ENCODE measurements at regions not wholly inside any gene's neighbourhood (a gene's known extent, or its start where the extent isn't known, plus 50 kb on each side); places are given as distances from the start of the nearest gene placed in this dataset.

DNA sequence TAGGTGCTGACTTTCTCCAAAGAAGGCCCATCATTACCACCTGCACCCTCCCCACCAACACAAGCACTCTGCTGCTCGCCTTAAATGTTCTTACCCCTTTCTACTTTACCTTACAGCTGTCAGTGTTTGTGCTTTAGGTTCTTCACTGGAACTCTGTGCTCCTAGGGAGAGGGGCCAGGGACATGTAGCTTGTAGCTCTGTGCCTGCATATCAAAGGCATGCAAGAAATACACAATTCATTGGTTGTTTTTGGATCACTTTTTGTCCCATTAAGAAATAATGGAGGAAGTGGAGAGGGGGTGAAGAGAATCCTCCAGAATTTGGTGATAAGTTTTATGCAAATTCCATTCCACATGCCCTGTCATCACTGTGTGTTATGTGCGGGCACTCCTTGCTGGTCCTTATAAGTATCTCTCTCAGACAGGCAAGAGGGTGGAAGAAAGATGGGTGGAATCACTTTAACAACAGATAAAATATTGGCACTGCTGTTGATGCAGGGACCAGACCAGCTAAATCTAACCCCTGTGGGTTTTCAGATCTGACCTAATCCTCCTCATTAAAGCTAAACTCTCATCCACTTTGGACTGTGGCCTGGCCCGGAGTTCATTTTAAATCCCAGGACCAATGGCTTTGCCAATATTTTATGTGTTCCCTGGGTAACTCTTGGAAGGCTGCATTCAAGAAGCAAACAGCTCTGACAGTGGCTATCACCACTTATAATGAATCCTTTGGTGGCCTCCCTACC lies 375.8 kb upstream of the NFE2L3 start:
- TF ChIP-seq, protein P1, sequence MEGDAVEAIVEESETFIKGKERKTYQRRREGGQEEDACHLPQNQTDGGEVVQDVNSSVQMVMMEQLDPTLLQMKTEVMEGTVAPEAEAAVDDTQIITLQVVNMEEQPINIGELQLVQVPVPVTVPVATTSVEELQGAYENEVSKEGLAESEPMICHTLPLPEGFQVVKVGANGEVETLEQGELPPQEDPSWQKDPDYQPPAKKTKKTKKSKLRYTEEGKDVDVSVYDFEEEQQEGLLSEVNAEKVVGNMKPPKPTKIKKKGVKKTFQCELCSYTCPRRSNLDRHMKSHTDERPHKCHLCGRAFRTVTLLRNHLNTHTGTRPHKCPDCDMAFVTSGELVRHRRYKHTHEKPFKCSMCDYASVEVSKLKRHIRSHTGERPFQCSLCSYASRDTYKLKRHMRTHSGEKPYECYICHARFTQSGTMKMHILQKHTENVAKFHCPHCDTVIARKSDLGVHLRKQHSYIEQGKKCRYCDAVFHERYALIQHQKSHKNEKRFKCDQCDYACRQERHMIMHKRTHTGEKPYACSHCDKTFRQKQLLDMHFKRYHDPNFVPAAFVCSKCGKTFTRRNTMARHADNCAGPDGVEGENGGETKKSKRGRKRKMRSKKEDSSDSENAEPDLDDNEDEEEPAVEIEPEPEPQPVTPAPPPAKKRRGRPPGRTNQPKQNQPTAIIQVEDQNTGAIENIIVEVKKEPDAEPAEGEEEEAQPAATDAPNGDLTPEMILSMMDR (IDR thresholded peaks at IDR 0.05; ENCODE audit: borderline replicate concordance, control extremely low read depth, extremely low read depth, insufficient read depth, missing control alignments), result no peak
- in situ Hi-C loops (cut with MboI; ENCODE audit: low sequenced_read_pairs, unreplicated experiment), result no loop called here
- DNase-seq (ENCODE audit: low spot score), result no peak

DNA sequence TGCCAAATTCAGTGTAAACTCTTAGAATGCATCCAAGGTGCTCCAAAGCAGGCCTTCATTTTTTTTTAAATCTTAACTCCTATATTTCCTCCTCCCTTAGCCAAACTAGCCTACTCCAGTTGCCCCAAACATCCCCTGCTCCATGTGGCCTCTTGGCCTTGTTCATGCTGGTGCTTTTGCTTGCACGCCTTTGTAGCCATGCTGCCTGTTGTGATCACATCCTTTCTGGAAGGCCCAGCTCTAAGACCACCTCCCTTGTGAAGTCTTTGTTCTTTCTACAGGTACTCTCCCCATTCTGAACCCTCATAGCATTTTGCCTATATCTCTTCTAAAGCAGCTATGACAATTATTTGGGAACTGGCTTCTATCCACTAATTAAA lies 375.3 kb upstream of the NFE2L3 start:
- DNase-seq (ENCODE audit: low spot score), result no peak
- TF ChIP-seq, protein P1 (IDR thresholded peaks at IDR 0.05; ENCODE audit: borderline replicate concordance, control extremely low read depth, extremely low read depth, insufficient read depth, missing control alignments), result no peak
- in situ Hi-C loops (cut with MboI; ENCODE audit: low sequenced_read_pairs, unreplicated experiment), result no loop called here

- TF ChIP-seq, protein P1 (IDR thresholded peaks at IDR 0.05; ENCODE audit: borderline replicate concordance, control extremely low read depth, extremely low read depth, insufficient read depth, missing control alignments), result no peak
- DNase-seq (ENCODE audit: low spot score), result no peak
- in situ Hi-C loops (cut with MboI; ENCODE audit: low sequenced_read_pairs, unreplicated experiment), result no loop called here
Observed at GRCh38 chr7:25777969-25778708, 373.9 kb upstream of the NFE2L3 start.

- TF ChIP-seq, protein P1 (IDR thresholded peaks at IDR 0.05; ENCODE audit: borderline replicate concordance, control extremely low read depth, extremely low read depth, insufficient read depth, missing control alignments), result no peak
- no peak for DNase-seq (ENCODE audit: low spot score)
- in situ Hi-C loops (cut with MboI; ENCODE audit: low sequenced_read_pairs, unreplicated experiment), result no loop called here
Observed at GRCh38 chr7:25779002-25779546, 372.9 kb upstream of the NFE2L3 start.

DNA sequence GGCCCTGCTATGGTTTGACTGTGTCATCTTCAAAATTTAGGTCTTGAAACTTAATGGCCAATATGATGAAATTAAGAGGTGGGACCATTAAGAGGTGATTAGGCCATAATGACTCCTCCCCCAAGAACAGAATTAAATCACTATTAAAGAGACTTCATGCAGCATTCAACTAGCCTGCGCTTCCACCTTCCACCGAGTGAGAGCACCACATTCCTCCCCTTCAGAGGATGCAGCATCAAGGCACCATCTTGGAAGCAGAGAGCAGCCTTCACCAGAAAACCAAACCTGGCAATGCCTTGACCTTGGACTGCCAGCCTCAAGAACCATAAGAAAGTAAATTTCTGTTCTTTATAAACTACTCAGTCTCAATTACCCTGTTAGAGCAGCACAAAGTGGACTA lies 371.1 kb upstream of the NFE2L3 start:
- no peak for DNase-seq (ENCODE audit: low spot score)
- TF ChIP-seq, protein P1 (IDR thresholded peaks at IDR 0.05; ENCODE audit: borderline replicate concordance, control extremely low read depth, extremely low read depth, insufficient read depth, missing control alignments), result no peak
- in situ Hi-C loops (cut with MboI; ENCODE audit: low sequenced_read_pairs, unreplicated experiment), result no loop called here

GRCh38 chr7:25781704-25782103 lies 370.3 kb upstream of the NFE2L3 start:
- in situ Hi-C loops (cut with MboI; ENCODE audit: low sequenced_read_pairs, unreplicated experiment), result no loop called here
- TF ChIP-seq, protein P1 (IDR thresholded peaks at IDR 0.05; ENCODE audit: borderline replicate concordance, control extremely low read depth, extremely low read depth, insufficient read depth, missing control alignments), result no peak
- DNase-seq (ENCODE audit: low spot score), result no peak
